Urothelium cell line (cell line): ENCODE measurements at regions not wholly inside any gene's neighbourhood (a gene's known extent, or its start where the extent isn't known, plus 50 kb on each side); places are given as distances from the start of the nearest gene placed in this dataset.
"Not testable (repeated sequence)": the region's sequence is repeated elsewhere in the genome, so short reads cannot be mapped to it uniquely, and the experiment has no call there.

Experiments used
- DNase-seq: peaks from one replicate; pipeline ENCODE4 v3.0.0; 2011; ENCODE audit warnings: low spot score, mixed read lengths
- FAIRE-seq: peaks from 2 replicates; lab custom pipeline; 2011; peaks lifted over from hg19 to GRCh38; lab: Jason Lieb, UNC

- no peak for DNase-seq
- peak; percentile 53 for FAIRE-seq
Observed at GRCh38 chr7:82701949-82702348, 258.4 kb upstream of the CACNA2D1 start.

- DNase-seq (no peak), FAIRE-seq (peak; percentile 50)
Observed at GRCh38 chr7:82700741-82701140, 257.2 kb upstream of the CACNA2D1 start.

GRCh38 chr7:82699773-82700186 lies 256.2 kb upstream of the CACNA2D1 start:
- DNase-seq = peak; percentile 64

GRCh38 chr7:82697897-82698296 lies 254.3 kb upstream of the CACNA2D1 start:
- FAIRE-seq = no peak
- peak; percentile 47 for DNase-seq

More at GRCh38 chr7:82699773-82700186, 256.2 kb upstream of the CACNA2D1 start:
- FAIRE-seq = peak; percentile 90

DNA sequence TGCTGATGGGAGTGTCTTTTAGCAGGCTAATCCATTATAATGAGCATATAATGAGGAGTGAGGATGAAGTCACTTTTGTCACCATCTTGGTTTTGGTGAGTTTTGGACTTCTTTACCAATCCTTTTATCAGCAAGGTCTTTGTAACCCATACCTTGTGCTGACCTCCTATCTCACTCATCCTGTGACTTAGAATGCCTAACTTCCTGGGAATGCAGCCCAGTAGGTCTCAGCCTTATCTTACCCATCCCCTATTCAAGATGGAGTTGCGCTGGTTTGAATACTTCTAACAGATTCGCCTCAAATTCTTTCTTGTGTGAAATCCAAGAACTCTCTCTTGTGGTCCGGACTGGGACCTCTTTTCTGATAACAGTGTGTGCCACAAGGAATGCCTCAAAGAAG lies 253.1 kb upstream of the CACNA2D1 start:
- peak; percentile 53 for FAIRE-seq
- DNase-seq = no peak

- DNase-seq = no peak
- FAIRE-seq = no peak
Observed at GRCh38 chr7:82694022-82694421, 250.4 kb upstream of the CACNA2D1 start.

DNA sequence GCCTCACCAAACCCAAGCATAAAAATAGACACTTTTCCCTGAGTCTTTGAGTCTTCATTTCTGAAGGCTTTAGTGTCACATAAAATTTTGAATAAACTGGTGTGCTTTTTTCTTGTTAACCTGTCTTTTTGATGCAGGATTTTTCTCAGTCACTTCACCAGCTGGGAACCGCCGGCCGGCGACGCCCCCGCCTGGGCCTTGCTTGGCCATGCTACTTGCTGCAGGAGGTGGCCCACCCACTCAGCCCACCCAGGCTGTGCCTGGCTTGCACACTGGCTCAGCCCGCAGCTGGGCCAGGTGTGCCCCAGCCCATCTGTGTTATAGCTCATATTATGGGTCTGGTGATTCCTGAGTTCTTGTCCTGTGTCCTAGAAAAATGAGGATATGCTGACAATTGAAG lies 247.4 kb upstream of the CACNA2D1 start:
- FAIRE-seq (no peak), DNase-seq (no peak)

- no peak for FAIRE-seq
Observed at GRCh38 chr7:82685214-82685613, 241.6 kb upstream of the CACNA2D1 start.

GRCh38 chr7:82678716-82679115 lies 235.1 kb upstream of the CACNA2D1 start:
- FAIRE-seq = no peak
- no peak for DNase-seq

More at GRCh38 chr7:82685214-82685613, 241.6 kb upstream of the CACNA2D1 start:
- DNase-seq = no peak

GRCh38 chr7:82678259-82678658 lies 234.7 kb upstream of the CACNA2D1 start:
- no peak for FAIRE-seq

DNA sequence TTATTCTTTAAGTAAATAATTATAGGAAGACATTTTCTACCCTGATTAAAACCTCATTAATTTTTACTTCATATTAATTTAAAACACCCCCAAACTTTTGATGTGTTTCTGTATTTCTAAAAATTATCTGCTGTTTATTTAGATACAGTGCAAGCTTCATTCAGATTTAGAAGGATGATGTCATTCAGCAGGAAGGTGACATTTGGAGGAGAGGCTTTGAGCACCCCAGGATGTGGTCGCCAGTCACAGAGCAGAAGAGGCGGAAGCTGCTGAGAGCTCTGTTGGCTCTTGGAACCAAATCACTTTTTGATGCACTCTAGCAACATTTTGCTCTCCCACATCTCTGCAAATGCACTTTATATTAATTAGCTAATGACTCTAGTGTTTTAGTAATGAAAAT lies 233.9 kb upstream of the CACNA2D1 start:
- no peak for FAIRE-seq
- peak; percentile 64 for DNase-seq

More at GRCh38 chr7:82678259-82678658, 234.7 kb upstream of the CACNA2D1 start:
- no peak for DNase-seq

DNA sequence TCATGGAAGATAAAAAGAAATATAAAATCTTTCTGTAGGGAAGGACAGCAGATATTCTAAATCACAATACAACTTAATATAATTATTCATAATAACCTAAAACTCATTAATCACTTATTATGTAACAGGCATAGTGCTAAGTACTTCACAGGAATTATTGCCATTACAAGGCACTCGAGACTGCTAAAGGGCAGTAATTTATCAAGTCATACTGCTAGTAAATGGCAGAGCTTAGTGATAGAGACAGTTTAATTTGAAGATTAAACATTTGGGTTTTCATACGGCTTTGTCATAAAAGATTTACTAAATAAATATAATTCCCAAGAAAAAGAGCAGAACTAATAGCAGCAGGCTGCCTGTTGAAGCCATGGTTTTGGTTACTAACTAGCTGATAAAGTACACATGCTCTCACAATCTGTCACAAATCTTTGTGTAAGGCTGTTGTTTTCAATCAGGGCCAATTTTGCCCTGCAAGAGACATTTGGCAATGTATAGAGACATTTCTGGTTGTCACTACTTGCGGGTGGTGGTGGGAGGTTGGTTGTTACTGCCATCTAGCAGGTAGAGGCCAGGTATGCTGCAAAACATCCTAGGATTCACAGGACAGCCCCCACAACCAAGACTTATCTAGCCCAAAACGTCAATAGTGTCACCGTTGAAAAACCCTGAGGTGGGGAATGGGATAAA lies 233.3 kb upstream of the CACNA2D1 start:
- FAIRE-seq = peak; percentile 9
- no peak for DNase-seq

DNA sequence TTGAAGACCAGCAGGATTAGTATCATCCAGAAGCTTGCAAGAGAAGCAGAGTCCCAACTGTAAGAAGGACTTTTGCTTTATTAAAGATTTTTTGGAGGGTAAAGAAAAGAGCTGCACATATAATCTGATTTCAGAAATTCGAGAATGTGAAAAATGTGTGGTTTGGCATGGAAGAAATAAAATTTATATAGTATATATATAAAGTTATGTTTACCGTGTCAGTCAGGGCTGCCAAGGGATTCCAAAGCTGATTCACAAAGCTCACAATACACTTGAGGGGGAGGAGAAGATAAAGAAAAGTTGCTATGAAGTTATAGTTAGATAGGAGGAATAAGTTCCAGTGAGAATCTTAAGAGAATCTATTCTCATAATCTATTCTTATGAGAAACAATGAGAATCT lies 231.8 kb upstream of the CACNA2D1 start:
- no peak for DNase-seq
- no peak for FAIRE-seq

GRCh38 chr7:82674268-82674667 lies 230.7 kb upstream of the CACNA2D1 start:
- FAIRE-seq = peak; percentile 72
- DNase-seq = no peak

DNA sequence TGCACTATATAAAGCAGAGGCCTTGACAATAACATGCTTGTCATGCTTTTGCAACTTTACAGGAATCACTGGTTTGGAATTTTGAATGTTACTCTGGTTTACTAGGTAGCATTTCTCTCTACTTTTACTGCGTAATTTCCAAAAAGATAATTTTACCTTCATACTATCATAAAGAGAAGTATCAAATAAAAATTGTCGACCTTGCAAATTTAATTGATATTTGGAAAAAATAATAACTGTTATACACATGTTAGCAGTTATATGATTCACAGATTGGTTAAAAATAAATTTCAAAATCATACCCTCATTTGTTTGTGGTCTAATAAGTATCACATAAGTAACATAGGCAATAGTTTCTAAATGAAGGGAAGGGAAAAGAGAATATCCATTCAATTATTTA lies 228.5 kb upstream of the CACNA2D1 start:
- no peak for DNase-seq
- FAIRE-seq = no peak

DNA sequence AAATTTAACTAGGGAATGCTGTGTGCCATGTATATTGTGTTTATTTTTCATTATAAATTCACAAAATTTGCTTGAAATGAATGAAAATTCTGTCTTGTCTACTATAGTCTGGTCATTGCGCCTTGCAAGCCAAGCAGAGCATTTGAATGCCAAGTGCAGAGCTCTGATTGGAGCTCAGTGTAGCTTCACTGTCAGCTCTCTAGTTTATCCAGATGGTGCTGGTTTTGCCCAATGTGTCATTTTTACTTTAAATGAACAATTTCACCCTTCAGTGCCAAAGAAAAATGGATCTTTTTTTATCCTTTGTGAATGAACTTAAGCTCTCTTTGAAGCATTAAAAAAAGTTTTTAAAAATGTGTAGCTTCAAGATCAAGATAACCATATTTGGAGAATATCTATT lies 225.6 kb upstream of the CACNA2D1 start:
- DNase-seq (no peak), FAIRE-seq (no peak)

- no peak for DNase-seq
- FAIRE-seq = no peak
Observed at GRCh38 chr7:82668676-82669075, 225.1 kb upstream of the CACNA2D1 start.

GRCh38 chr7:82665966-82666507 lies 222.5 kb upstream of the CACNA2D1 start:
- FAIRE-seq (peak; percentile 81), DNase-seq (no peak)

- DNase-seq = no peak
Observed at GRCh38 chr7:82655965-82656364, 212.4 kb upstream of the CACNA2D1 start.

GRCh38 chr7:82650095-82650494 lies 206.5 kb upstream of the CACNA2D1 start:
- DNase-seq, FAIRE-seq: not testable (repeated sequence)

More at GRCh38 chr7:82655965-82656364, 212.4 kb upstream of the CACNA2D1 start:
- no peak for FAIRE-seq

DNA sequence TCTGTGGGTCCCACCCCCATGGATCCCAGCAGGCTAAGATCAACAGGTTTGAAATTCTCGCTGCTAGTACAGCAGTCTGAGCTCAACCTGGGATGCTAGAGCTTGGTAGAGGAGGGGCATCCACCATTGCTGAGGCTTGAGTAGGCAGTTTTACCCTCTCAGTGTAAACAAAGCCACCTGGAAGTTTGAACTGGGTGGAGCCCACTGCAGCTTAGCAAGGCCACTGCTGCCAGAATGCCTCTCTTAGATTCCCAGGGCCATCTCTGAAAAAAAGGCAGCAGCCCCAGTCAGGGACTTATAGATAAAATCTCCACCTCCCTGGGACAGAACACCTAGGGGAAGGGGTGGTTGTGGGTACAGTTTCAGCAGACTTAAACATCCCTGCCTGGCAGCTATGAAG lies 190.0 kb upstream of the CACNA2D1 start:
- DNase-seq (no peak), FAIRE-seq (no peak)

GRCh38 chr7:82631998-82632397 lies 188.4 kb upstream of the CACNA2D1 start:
- no peak for DNase-seq
- no peak for FAIRE-seq

- no peak for FAIRE-seq
- DNase-seq = no peak
Observed at GRCh38 chr7:82629583-82629982, 186.0 kb upstream of the CACNA2D1 start.
